Stimulated activated CD8-positive, alpha-beta memory T cell treated with anti-CD3 and anti-CD28 coated beads, Interleukin-12 subunit alpha, Interleukin-12 subunit beta, amount 100 ng/mL, for 24 hours (primary cell): ENCODE measurements at regions not wholly inside any gene's neighbourhood (a gene's known extent, or its start where the extent isn't known, plus 50 kb on each side); places are given as distances from the start of the nearest gene placed in this dataset.

Experiments
- DNase-seq: peaks from one replicate; pipeline ENCODE4 v3.0.0-alpha.2; 2020; ENCODE audit errors: extremely low read depth

GRCh38 chr1:244220410-244220809 is 169.3 kb downstream of the ZBTB18 start:
- no peak for DNase-seq

GRCh38 chr1:244221991-244222390 is 170.9 kb downstream of the ZBTB18 start:
- DNase-seq: no peak

- no peak for DNase-seq
These were observed 173.7 kb downstream of the ZBTB18 start for GRCh38 chr1:244224487-244225430.

GRCh38 chr1:244226435-244226834 is 175.4 kb downstream of the ZBTB18 start:
- DNase-seq: no peak

- DNase-seq: no peak
These were observed 179.4 kb downstream of the ZBTB18 start for GRCh38 chr1:244230470-244230869.

- no peak for DNase-seq
These were observed 180.1 kb downstream of the ZBTB18 start for GRCh38 chr1:244231193-244231571.

- DNase-seq: no peak
These were observed 180.7 kb downstream of the ZBTB18 start for GRCh38 chr1:244231572-244232315.

- no peak for DNase-seq
These were observed 183.0 kb downstream of the ZBTB18 start for GRCh38 chr1:244234009-244234643.

GRCh38 chr1:244235157-244235556 is 184.1 kb downstream of the ZBTB18 start:
- DNase-seq: no peak

- DNase-seq: no peak
These were observed 185.0 kb downstream of the ZBTB18 start for GRCh38 chr1:244236101-244236500.

- DNase-seq: no peak
These were observed 185.6 kb downstream of the ZBTB18 start for GRCh38 chr1:244236721-244237120.

GRCh38 chr1:244237445-244237844 is 186.4 kb downstream of the ZBTB18 start:
- DNase-seq: no peak

- DNase-seq: no peak
These were observed 188.2 kb downstream of the ZBTB18 start for GRCh38 chr1:244239261-244239770.

- no peak for DNase-seq
These were observed 190.4 kb downstream of the ZBTB18 start for GRCh38 chr1:244241438-244241837.

- DNase-seq: no peak
These were observed 191.4 kb downstream of the ZBTB18 start for GRCh38 chr1:244242446-244242845.

- no peak for DNase-seq
These were observed 195.3 kb downstream of the ZBTB18 start for GRCh38 chr1:244246334-244246733.

GRCh38 chr1:244248426-244248825 is 197.3 kb downstream of the ZBTB18 start:
- no peak for DNase-seq

- no peak for DNase-seq
These were observed 199.5 kb downstream of the ADSS2 start for GRCh38 chr1:244252211-244252610.

- DNase-seq: no peak
These were observed 197.2 kb downstream of the ADSS2 start for GRCh38 chr1:244254467-244254866.

GRCh38 chr1:244255426-244255965 is 196.2 kb downstream of the ADSS2 start:
- no peak for DNase-seq

- DNase-seq: no peak
These were observed 195.5 kb downstream of the ADSS2 start for GRCh38 chr1:244256086-244256676.

- no peak for DNase-seq
These were observed 187.5 kb downstream of the ADSS2 start for GRCh38 chr1:244264163-244264562.
